ENCODE measurements at regions not wholly inside any gene's neighbourhood (a gene's known extent, or its start where the extent isn't known, plus 50 kb on each side); places are given as distances from the start of the nearest gene placed in this dataset.

GRCh38 chr2:12585784-12586183, 131.0 kb upstream of the TRIB2 start:
- no peak for DNase-seq (ENCODE audit: low spot score)

- DNase-seq (ENCODE audit: low spot score): no peak
Observed at GRCh38 chr2:12587228-12587627, 129.5 kb upstream of the TRIB2 start.

- DNase-seq (ENCODE audit: low spot score): peak; percentile 30
Observed at GRCh38 chr2:12587729-12588522, 128.8 kb upstream of the TRIB2 start.

GRCh38 chr2:12588986-12589385, 127.8 kb upstream of the TRIB2 start:
- no peak for DNase-seq (ENCODE audit: low spot score)

- DNase-seq (ENCODE audit: low spot score): no peak
Observed at GRCh38 chr2:12589802-12590320, 126.9 kb upstream of the TRIB2 start.

GRCh38 chr2:12592296-12592695, 124.4 kb upstream of the TRIB2 start:
- DNase-seq (ENCODE audit: low spot score): peak; percentile 11

- no peak for DNase-seq (ENCODE audit: low spot score)
Observed at GRCh38 chr2:12594590-12594989, 122.1 kb upstream of the TRIB2 start.

- no peak for DNase-seq (ENCODE audit: low spot score)
Observed at GRCh38 chr2:12596771-12597170, 120.0 kb upstream of the TRIB2 start.

GRCh38 chr2:12597610-12598009, 119.1 kb upstream of the TRIB2 start:
- DNase-seq (ENCODE audit: low spot score): no peak

GRCh38 chr2:12602661-12603060, 114.1 kb upstream of the TRIB2 start:
- DNase-seq (ENCODE audit: low spot score): no peak

GRCh38 chr2:12603781-12604295, 112.9 kb upstream of the TRIB2 start:
- DNase-seq (ENCODE audit: low spot score): no peak

GRCh38 chr2:12604341-12604740, 112.4 kb upstream of the TRIB2 start:
- DNase-seq (ENCODE audit: low spot score): no peak

- DNase-seq (ENCODE audit: low spot score): no peak
Observed at GRCh38 chr2:12605366-12605765, 111.4 kb upstream of the TRIB2 start.

- no peak for DNase-seq (ENCODE audit: low spot score)
Observed at GRCh38 chr2:12605936-12606335, 110.8 kb upstream of the TRIB2 start.

- DNase-seq (ENCODE audit: low spot score): peak; percentile 85
Observed at GRCh38 chr2:12606472-12607000, 110.2 kb upstream of the TRIB2 start.

- DNase-seq (ENCODE audit: low spot score): no peak
Observed at GRCh38 chr2:12607971-12608370, 108.8 kb upstream of the TRIB2 start.

GRCh38 chr2:12610314-12610713, 106.4 kb upstream of the TRIB2 start:
- DNase-seq (ENCODE audit: low spot score): no peak

GRCh38 chr2:12612168-12612567, 104.6 kb upstream of the TRIB2 start:
- no peak for DNase-seq (ENCODE audit: low spot score)

- DNase-seq (ENCODE audit: low spot score): no peak
Observed at GRCh38 chr2:12612671-12613070, 104.1 kb upstream of the TRIB2 start.

- DNase-seq (ENCODE audit: low spot score): no peak
Observed at GRCh38 chr2:12613137-12613835, 103.5 kb upstream of the TRIB2 start.

- no peak for DNase-seq (ENCODE audit: low spot score)
Observed at GRCh38 chr2:12615509-12615908, 101.2 kb upstream of the TRIB2 start.

- no peak for DNase-seq (ENCODE audit: low spot score)
Observed at GRCh38 chr2:12616456-12617156, 100.1 kb upstream of the TRIB2 start.
